A673 (cell line): ENCODE measurements at regions not wholly inside any gene's neighbourhood (a gene's known extent, or its start where the extent isn't known, plus 50 kb on each side); places are given as distances from the start of the nearest gene placed in this dataset.

ENCODE experiments used
- CTCF ChIP-seq: fragments of 300-800, 200-600 bp; sonication (generic); conservative IDR thresholded peaks from 2 replicates; pipeline ENCODE4 v1.5.1; 2017; ENCODE audit warnings: low read depth, mild to moderate bottlenecking, antibody characterized with exemption, low read length, moderate library complexity, mixed read lengths
- EZH2 ChIP-seq: fragments of 200-600 bp; sonication (generic); IDR thresholded peaks from 2 replicates; pipeline ENCODE4 v1.6.1; 2017; ENCODE audit warnings: borderline replicate concordance, low read depth, mild to moderate bottlenecking, mixed read lengths, antibody characterized with exemption, low read length; ENCODE audit not compliant: poor library complexity, severe bottlenecking

- TF ChIP-seq CTCF (no peak), EZH2 (no peak)
Observed at GRCh38 chr9:31639451-31639850, 745.0 kb upstream of the ACO1 start.
